ENCODE measurements at regions not wholly inside any gene's neighbourhood (a gene's known extent, or its start where the extent isn't known, plus 50 kb on each side); places are given as distances from the start of the nearest gene placed in this dataset.

DNA sequence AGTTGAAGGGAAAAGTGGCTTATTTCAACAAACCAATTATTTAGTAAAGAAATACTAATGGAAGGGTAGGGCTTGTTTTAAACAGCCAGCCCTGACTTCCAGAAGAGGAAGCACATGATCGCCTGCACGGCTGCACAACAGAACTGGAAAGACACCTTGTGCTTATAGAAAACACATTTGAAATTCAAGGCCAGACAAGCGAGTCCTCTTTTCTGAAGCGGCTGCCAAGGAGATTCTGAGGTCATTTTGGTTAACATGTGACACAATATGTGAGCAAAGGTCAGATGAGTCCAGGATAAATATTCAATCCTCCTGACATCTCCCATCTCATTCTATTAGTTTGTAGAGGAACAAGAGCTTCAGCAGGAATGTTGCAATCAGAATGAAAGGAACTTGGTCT is 461.4 kb upstream of the ST8SIA4 start:
- TF ChIP-seq POLR2A (IDR thresholded peaks at IDR 0.05; ENCODE audit: low read depth, low read length), result no peak
- no peak for TF ChIP-seq POLR2AphosphoS5 (IDR thresholded peaks at IDR 0.05; ENCODE audit: low read depth, low read length)
